Neural cell (in vitro differentiated cells): ENCODE measurements at regions not wholly inside any gene's neighbourhood (a gene's known extent, or its start where the extent isn't known, plus 50 kb on each side); places are given as distances from the start of the nearest gene placed in this dataset.
"Not testable (repeated sequence)": the region's sequence is repeated elsewhere in the genome, so short reads cannot be mapped to it uniquely, and the experiment has no call there.

Source experiments
- H2AFZ ChIP-seq: fragments of 200-600, 300-800 bp; sonication (generic), shearing (Covaris generic); 2 replicates; pipeline ENCODE4 v1.6.0; 2014; ENCODE audit warnings: low read depth, mild to moderate bottlenecking, antibody characterized with exemption, low read length, moderate library complexity
- H3F3A ChIP-seq: fragments of 200-600 bp; shearing (Covaris generic); 2 replicates; pipeline ENCODE4 v1.6.1; 2016; ENCODE audit warnings: mild to moderate bottlenecking, moderate library complexity, mixed read lengths, antibody characterized with exemption, low read length; ENCODE audit not compliant: insufficient read depth, poor library complexity, severe bottlenecking
- H3K27ac ChIP-seq: fragments of 200-600, 300-800 bp; sonication (generic), shearing (Covaris generic); 2 replicates; pipeline ENCODE4 v1.5.1; 2014; ENCODE audit warnings: mild to moderate bottlenecking, low read length, moderate library complexity
- H3K27me3 ChIP-seq: fragments of 300-800, 200-600 bp; sonication (generic), shearing (Covaris generic); 2 replicates; pipeline ENCODE4 v1.6.0; 2014; ENCODE audit warnings: mild to moderate bottlenecking, low read depth, low read length, moderate library complexity; ENCODE audit not compliant: insufficient read depth
- H3K36me3 ChIP-seq: fragments of 300-800, 200-600 bp; sonication (generic), shearing (Covaris generic); 2 replicates; pipeline ENCODE4 v1.5.1; 2014; ENCODE audit warnings: mild to moderate bottlenecking, antibody characterized with exemption, low read length, moderate library complexity; ENCODE audit not compliant: insufficient read depth
- H3K4me2 ChIP-seq: fragments of 300-800, 200-600 bp; sonication (generic), shearing (Covaris generic); 2 replicates; pipeline ENCODE4 v1.6.0; 2014; ENCODE audit warnings: mild to moderate bottlenecking, low read length
- H3K4me3 ChIP-seq: fragments of 300-800, 200-600 bp; sonication (generic), shearing (Covaris generic); 2 replicates; pipeline ENCODE4 v1.5.1; 2014; ENCODE audit warnings: mild to moderate bottlenecking, low read length, moderate library complexity
- H3K79me2 ChIP-seq: fragments of 200-600 bp; shearing (Covaris generic); replicated peaks from 2 replicates; pipeline ENCODE4 v1.6.0; 2014; ENCODE audit warnings: mild to moderate bottlenecking, low read length, moderate library complexity; ENCODE audit not compliant: insufficient read depth
- H3K9ac ChIP-seq: fragments of 300-800, 200-600 bp; sonication (generic), shearing (Covaris generic); 2 replicates; pipeline ENCODE4 v1.6.1; 2016; ENCODE audit warnings: mild to moderate bottlenecking, low read length, mixed read lengths
- H3K9me2 ChIP-seq: fragments of 200-600 bp; shearing (Covaris generic); 2 replicates; pipeline ENCODE4 v1.6.1; 2016; ENCODE audit warnings: mild to moderate bottlenecking, low read length, mixed read lengths; ENCODE audit not compliant: insufficient read depth
- H3K9me3 ChIP-seq: fragments of 200-600, 300-800 bp; sonication (generic), shearing (Covaris generic); 2 replicates; pipeline ENCODE4 v1.6.1; 2016; ENCODE audit warnings: mild to moderate bottlenecking, mixed run types, low read length, moderate library complexity, mixed read lengths
- H4K20me1 ChIP-seq: fragments of 200-600 bp; shearing (Covaris generic); 2 replicates; pipeline ENCODE4 v1.6.1; 2016; ENCODE audit warnings: mild to moderate bottlenecking, mixed run types; ENCODE audit not compliant: insufficient read depth
- EP300 ChIP-seq: fragments of 450-650 bp; conservative IDR thresholded peaks from 2 replicates; pipeline ENCODE4 v1.6.1; 2014; ENCODE audit warnings: antibody characterized with exemption, mild to moderate bottlenecking, moderate library complexity; ENCODE audit not compliant: poor library complexity, severe bottlenecking
- EZH2 ChIP-seq: fragments of 200-600, 300-800 bp; shearing (Covaris generic), sonication (generic); IDR thresholded peaks from 2 replicates; pipeline ENCODE4 v1.6.1; 2014; ENCODE audit warnings: antibody characterized with exemption, low read length, borderline replicate concordance, mild to moderate bottlenecking; ENCODE audit not compliant: insufficient read depth, poor library complexity, severe bottlenecking
- MXI1 ChIP-seq: fragments of 450-650 bp; conservative IDR thresholded peaks from 2 replicates; pipeline ENCODE4 v1.6.1; 2014; ENCODE audit warnings: antibody characterized with exemption, mild to moderate bottlenecking; ENCODE audit not compliant: poor library complexity, severe bottlenecking
- POLR2AphosphoS5 ChIP-seq: IDR thresholded peaks from 2 replicates; pipeline ENCODE4 v1.6.1; 2012
- RAD21 ChIP-seq: fragments of 450-650 bp; conservative IDR thresholded peaks from 2 replicates; pipeline ENCODE4 v1.6.1; 2014; ENCODE audit warnings: antibody characterized with exemption, mild to moderate bottlenecking, moderate library complexity
- SMC3 ChIP-seq: fragments of 450-650 bp; conservative IDR thresholded peaks from 2 replicates; pipeline ENCODE4 v1.6.1; 2014; ENCODE audit warnings: antibody characterized with exemption, mild to moderate bottlenecking, moderate library complexity; ENCODE audit not compliant: poor library complexity
- TAF1 ChIP-seq: IDR thresholded peaks from 2 replicates; pipeline ENCODE4 v1.6.1; 2012; ENCODE audit warnings: low read depth
- TF ChIP-seq, protein P1 (sequence below): fragments of 450-650 bp; IDR thresholded peaks from 2 replicates; pipeline ENCODE4 v1.5.1; 2014; ENCODE audit warnings: antibody characterized with exemption, mild to moderate bottlenecking, moderate library complexity; ENCODE audit not compliant: poor library complexity, severe bottlenecking
- TF ChIP-seq, protein P2 (sequence below): IDR thresholded peaks from 2 replicates; pipeline ENCODE4 v1.6.1; 2012; ENCODE audit warnings: borderline replicate concordance

DNA sequence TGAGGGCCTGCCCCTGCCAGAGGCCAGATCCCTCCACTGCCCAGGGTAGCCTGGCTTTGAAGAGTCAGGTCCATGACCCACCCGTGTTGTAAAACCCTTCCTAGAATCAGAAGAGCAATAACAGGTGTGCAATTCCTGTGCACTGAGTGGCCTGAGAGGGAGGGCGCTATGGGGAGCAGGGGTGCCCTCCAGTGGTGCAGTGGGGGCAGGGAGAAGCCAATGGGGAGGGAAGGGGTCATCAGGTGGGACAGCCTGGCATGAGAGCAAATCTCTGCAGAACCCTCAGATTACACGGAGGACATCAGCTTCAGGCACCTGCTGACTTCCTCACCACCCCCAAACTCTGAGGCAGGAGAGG is 72.9 kb upstream of the ZNF469 start:
- H3K27ac ChIP-seq: no peak overlapping the region
- H3K4me3 ChIP-seq: no peak overlapping the region
- H3K9me3 ChIP-seq: peaks cover 4% of the 10 kb centered on the region
- H3F3A ChIP-seq: no peaks in the 10 kb centered on the region
- H2AFZ ChIP-seq: no peak overlapping the region
- no peaks in the 10 kb centered on the region for H3K79me2 ChIP-seq
- TF ChIP-seq TAF1: no peak
- TF ChIP-seq SMC3: no peak
- no peak for TF ChIP-seq EP300
- no peak for TF ChIP-seq RAD21
- TF ChIP-seq, protein P1, sequence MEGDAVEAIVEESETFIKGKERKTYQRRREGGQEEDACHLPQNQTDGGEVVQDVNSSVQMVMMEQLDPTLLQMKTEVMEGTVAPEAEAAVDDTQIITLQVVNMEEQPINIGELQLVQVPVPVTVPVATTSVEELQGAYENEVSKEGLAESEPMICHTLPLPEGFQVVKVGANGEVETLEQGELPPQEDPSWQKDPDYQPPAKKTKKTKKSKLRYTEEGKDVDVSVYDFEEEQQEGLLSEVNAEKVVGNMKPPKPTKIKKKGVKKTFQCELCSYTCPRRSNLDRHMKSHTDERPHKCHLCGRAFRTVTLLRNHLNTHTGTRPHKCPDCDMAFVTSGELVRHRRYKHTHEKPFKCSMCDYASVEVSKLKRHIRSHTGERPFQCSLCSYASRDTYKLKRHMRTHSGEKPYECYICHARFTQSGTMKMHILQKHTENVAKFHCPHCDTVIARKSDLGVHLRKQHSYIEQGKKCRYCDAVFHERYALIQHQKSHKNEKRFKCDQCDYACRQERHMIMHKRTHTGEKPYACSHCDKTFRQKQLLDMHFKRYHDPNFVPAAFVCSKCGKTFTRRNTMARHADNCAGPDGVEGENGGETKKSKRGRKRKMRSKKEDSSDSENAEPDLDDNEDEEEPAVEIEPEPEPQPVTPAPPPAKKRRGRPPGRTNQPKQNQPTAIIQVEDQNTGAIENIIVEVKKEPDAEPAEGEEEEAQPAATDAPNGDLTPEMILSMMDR: no peak
- no peak for TF ChIP-seq EZH2
- no peak for TF ChIP-seq MXI1
- TF ChIP-seq, protein P2, sequence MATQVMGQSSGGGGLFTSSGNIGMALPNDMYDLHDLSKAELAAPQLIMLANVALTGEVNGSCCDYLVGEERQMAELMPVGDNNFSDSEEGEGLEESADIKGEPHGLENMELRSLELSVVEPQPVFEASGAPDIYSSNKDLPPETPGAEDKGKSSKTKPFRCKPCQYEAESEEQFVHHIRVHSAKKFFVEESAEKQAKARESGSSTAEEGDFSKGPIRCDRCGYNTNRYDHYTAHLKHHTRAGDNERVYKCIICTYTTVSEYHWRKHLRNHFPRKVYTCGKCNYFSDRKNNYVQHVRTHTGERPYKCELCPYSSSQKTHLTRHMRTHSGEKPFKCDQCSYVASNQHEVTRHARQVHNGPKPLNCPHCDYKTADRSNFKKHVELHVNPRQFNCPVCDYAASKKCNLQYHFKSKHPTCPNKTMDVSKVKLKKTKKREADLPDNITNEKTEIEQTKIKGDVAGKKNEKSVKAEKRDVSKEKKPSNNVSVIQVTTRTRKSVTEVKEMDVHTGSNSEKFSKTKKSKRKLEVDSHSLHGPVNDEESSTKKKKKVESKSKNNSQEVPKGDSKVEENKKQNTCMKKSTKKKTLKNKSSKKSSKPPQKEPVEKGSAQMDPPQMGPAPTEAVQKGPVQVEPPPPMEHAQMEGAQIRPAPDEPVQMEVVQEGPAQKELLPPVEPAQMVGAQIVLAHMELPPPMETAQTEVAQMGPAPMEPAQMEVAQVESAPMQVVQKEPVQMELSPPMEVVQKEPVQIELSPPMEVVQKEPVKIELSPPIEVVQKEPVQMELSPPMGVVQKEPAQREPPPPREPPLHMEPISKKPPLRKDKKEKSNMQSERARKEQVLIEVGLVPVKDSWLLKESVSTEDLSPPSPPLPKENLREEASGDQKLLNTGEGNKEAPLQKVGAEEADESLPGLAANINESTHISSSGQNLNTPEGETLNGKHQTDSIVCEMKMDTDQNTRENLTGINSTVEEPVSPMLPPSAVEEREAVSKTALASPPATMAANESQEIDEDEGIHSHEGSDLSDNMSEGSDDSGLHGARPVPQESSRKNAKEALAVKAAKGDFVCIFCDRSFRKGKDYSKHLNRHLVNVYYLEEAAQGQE: no peak
- no peak for TF ChIP-seq POLR2AphosphoS5
- H3K9me2 ChIP-seq: no peaks in the 10 kb centered on the region
- no peak overlapping the region for H3K9ac ChIP-seq
- H3K4me2 ChIP-seq: no peak overlapping the region
- H3K27me3 ChIP-seq: no peaks in the 10 kb centered on the region
- no peaks in the 10 kb centered on the region for H3K36me3 ChIP-seq
- H4K20me1 ChIP-seq: no peaks in the 10 kb centered on the region

GRCh38 chr16:88310796-88311605 is 71.8 kb upstream of the ZNF469 start:
- Histone ChIP-seq H3K27ac (no peak overlapping the region), H4K20me1 (no peaks in the 10 kb centered on the region), H3K9ac (no peak overlapping the region), H3K27me3 (no peaks in the 10 kb centered on the region), H3K9me2 (no peaks in the 10 kb centered on the region), H3K4me2 (no peak overlapping the region), H3K9me3 (peaks cover 4% of the 10 kb centered on the region), H3K79me2 (no peaks in the 10 kb centered on the region), H2AFZ (no peak overlapping the region), H3K4me3 (no peak overlapping the region), H3K36me3 (no peaks in the 10 kb centered on the region), H3F3A (no peaks in the 10 kb centered on the region)
- no peak for TF ChIP-seq TAF1
- no peak for TF ChIP-seq MXI1
- TF ChIP-seq EP300: no peak
- TF ChIP-seq SMC3: no peak

GRCh38 chr16:88311860-88312259 is 70.9 kb upstream of the ZNF469 start:
- not testable (repeated sequence) for H2AFZ ChIP-seq, H3K9ac ChIP-seq, H3K9me2 ChIP-seq, H3K4me3 ChIP-seq, H3K9me3 ChIP-seq, H3K36me3 ChIP-seq, H3F3A ChIP-seq, H3K79me2 ChIP-seq, H3K4me2 ChIP-seq, H3K27ac ChIP-seq, H3K27me3 ChIP-seq, H4K20me1 ChIP-seq
